Parathyroid adenoma (tissue), 2 donors: ENCODE measurements at regions not wholly inside any gene's neighbourhood (a gene's known extent, or its start where the extent isn't known, plus 50 kb on each side); places are given as distances from the start of the nearest gene placed in this dataset.
"Not testable (repeated sequence)": the region's sequence is repeated elsewhere in the genome, so short reads cannot be mapped to it uniquely, and the experiment has no call there.

Experiments
- H2AFZ ChIP-seq: fragments of 300-600 bp; sonication (generic); one replicate; pipeline ENCODE4 v1.7.0; 2017; ENCODE audit warnings: antibody characterized with exemption, mild to moderate bottlenecking
- H3K27ac ChIP-seq: fragments of 300-600 bp; sonication (generic); one replicate; pipeline ENCODE4 v1.7.0; 2017
- H3K27me3 ChIP-seq: fragments of 300-600 bp; sonication (generic); one replicate; pipeline ENCODE4 v1.7.0; 2017; ENCODE audit warnings: low read length; ENCODE audit not compliant: control insufficient read depth, insufficient read depth
- H3K36me3 ChIP-seq: fragments of 300-600 bp; sonication (generic); one replicate; pipeline ENCODE4 v1.7.0; 2017; ENCODE audit warnings: low read length; ENCODE audit not compliant: control insufficient read depth, insufficient read depth
- H3K4me1 ChIP-seq: fragments of 300-600 bp; sonication (generic); one replicate; pipeline ENCODE4 v1.7.0; 2017; ENCODE audit warnings: control low read depth
- H3K4me2 ChIP-seq: fragments of 300-600 bp; sonication (generic); one replicate; pipeline ENCODE4 v1.7.0; 2017; ENCODE audit warnings: low read length
- H3K4me3 ChIP-seq: fragments of 300-600 bp; sonication (generic); one replicate; pipeline ENCODE4 v1.7.0; 2017; ENCODE audit warnings: low read depth, low read length
- H3K79me2 ChIP-seq: fragments of 300-600 bp; sonication (generic); one replicate; pipeline ENCODE4 v1.7.0; 2017; ENCODE audit warnings: control low read depth
- H3K9ac ChIP-seq: fragments of 300-600 bp; sonication (generic); one replicate; pipeline ENCODE4 v1.7.0; 2017; ENCODE audit warnings: mild to moderate bottlenecking
- H3K9me3 ChIP-seq: fragments of 300-600 bp; sonication (generic); one replicate; pipeline ENCODE4 v1.7.0; 2017; ENCODE audit warnings: low read length; ENCODE audit not compliant: control insufficient read depth
- CTCF ChIP-seq: fragments of 300-600 bp; sonication (generic); IDR thresholded peaks from one replicate; pipeline ENCODE4 v1.7.0; 2017; ENCODE audit warnings: antibody characterized with exemption, mild to moderate bottlenecking
- donor health status: primary hyperparathyroidism.

GRCh38 chr6:102764317-102764716 is 1370.8 kb downstream of the GRIK2 start:
- Histone ChIP-seq H3K4me3 (no peak overlapping the region), H2AFZ (no peak overlapping the region), H3K4me1 (no peaks in the 10 kb centered on the region), H3K27ac (no peak overlapping the region), H3K9ac (no peak overlapping the region), H3K79me2 (no peaks in the 10 kb centered on the region), H3K9me3 (no peaks in the 10 kb centered on the region), H3K36me3 (no peaks in the 10 kb centered on the region), H3K4me2 (no peak overlapping the region), H3K27me3 (no peaks in the 10 kb centered on the region)
- no peak for TF ChIP-seq CTCF

GRCh38 chr6:102763891-102764290 is 1370.4 kb downstream of the GRIK2 start:
- Histone ChIP-seq H3K79me2 (no peaks in the 10 kb centered on the region), H3K27me3 (no peaks in the 10 kb centered on the region), H3K9ac (no peak overlapping the region), H2AFZ (no peak overlapping the region), H3K4me1 (no peaks in the 10 kb centered on the region), H3K4me2 (no peak overlapping the region), H3K36me3 (no peaks in the 10 kb centered on the region), H3K27ac (no peak overlapping the region), H3K4me3 (no peak overlapping the region), H3K9me3 (no peaks in the 10 kb centered on the region)
- TF ChIP-seq CTCF: no peak

GRCh38 chr6:102761872-102762271 is 1368.4 kb downstream of the GRIK2 start:
- Histone ChIP-seq H3K9ac (no peak overlapping the region), H3K4me2 (no peak overlapping the region), H3K4me3 (no peak overlapping the region), H3K79me2 (no peaks in the 10 kb centered on the region), H3K27me3 (no peaks in the 10 kb centered on the region), H3K27ac (no peak overlapping the region), H3K9me3 (no peaks in the 10 kb centered on the region), H2AFZ (no peak overlapping the region), H3K36me3 (no peaks in the 10 kb centered on the region), H3K4me1 (no peaks in the 10 kb centered on the region)
- TF ChIP-seq CTCF: no peak

GRCh38 chr6:102759415-102759814 is 1365.9 kb downstream of the GRIK2 start:
- no peak for TF ChIP-seq CTCF
- no peaks in the 10 kb centered on the region for H3K79me2 ChIP-seq
- H3K4me2 ChIP-seq: no peak overlapping the region
- no peak overlapping the region for H3K27ac ChIP-seq
- H3K27me3 ChIP-seq: no peaks in the 10 kb centered on the region
- no peak overlapping the region for H3K9ac ChIP-seq
- no peaks in the 10 kb centered on the region for H3K36me3 ChIP-seq
- H3K4me3 ChIP-seq: no peak overlapping the region
- no peaks in the 10 kb centered on the region for H3K9me3 ChIP-seq
- H3K4me1 ChIP-seq: no peaks in the 10 kb centered on the region
- no peak overlapping the region for H2AFZ ChIP-seq

- H3K4me3 ChIP-seq, H3K9me3 ChIP-seq, H3K36me3 ChIP-seq, H3K9ac ChIP-seq, H2AFZ ChIP-seq, H3K27ac ChIP-seq, H3K4me2 ChIP-seq, H3K4me1 ChIP-seq, H3K27me3 ChIP-seq, H3K79me2 ChIP-seq: not testable (repeated sequence)
Observed at GRCh38 chr6:102758536-102758935, 1365.0 kb downstream of the GRIK2 start.
